HL-60 (cell line): ENCODE measurements at regions not wholly inside any gene's neighbourhood (a gene's known extent, or its start where the extent isn't known, plus 50 kb on each side); places are given as distances from the start of the nearest gene placed in this dataset.

Source experiments
- DNase-seq, 2 experiments: peaks; one replicate each; pipeline ENCODE4 v3.0.0-alpha.2; 2010 to 2020; ENCODE audit warnings: low read depth in 1 of 2, low spot score in 1 of 2
- H3K27ac ChIP-seq: fragments of 250-450 bp; sonication (Bioruptor Pico); replicated peaks from 2 replicates; pipeline ENCODE4 v1.5.1; 2020; ENCODE audit warnings: mild to moderate bottlenecking, moderate library complexity
- H3K27me3 ChIP-seq: fragments of 250-450 bp; sonication (Bioruptor Pico); 2 replicates; pipeline ENCODE4 v1.5.1; 2021; ENCODE audit warnings: mild to moderate bottlenecking, moderate library complexity; ENCODE audit not compliant: insufficient read depth, poor library complexity, severe bottlenecking
- H3K4me3 ChIP-seq: replicated peaks from 2 replicates; pipeline ENCODE4 v1.5.1; 2011; ENCODE audit warnings: mild to moderate bottlenecking, control low read depth, low read length; ENCODE audit not compliant: insufficient read depth
- CTCF ChIP-seq: IDR thresholded peaks from one replicate; pipeline ENCODE4 v1.5.1; 2011; ENCODE audit warnings: low read length, control low read depth, inconsistent platforms; ENCODE audit not compliant: insufficient read depth
- GABPA ChIP-seq: IDR thresholded peaks from 2 replicates; pipeline ENCODE4 v1.6.1; 2012; ENCODE audit warnings: low read depth
- POLR2AphosphoS5 ChIP-seq: IDR thresholded peaks from 2 replicates; pipeline ENCODE4 v1.6.1; 2012; ENCODE audit warnings: low read depth
- SPI1 ChIP-seq: IDR thresholded peaks from 2 replicates; pipeline ENCODE4 v1.6.1; 2012; ENCODE audit warnings: low read depth, mild to moderate bottlenecking, borderline replicate concordance
- TF ChIP-seq, protein P1 (sequence below): IDR thresholded peaks from 2 replicates; pipeline ENCODE4 v1.6.1; 2012; ENCODE audit warnings: low read depth; ENCODE audit not compliant: insufficient replicate concordance

DNA sequence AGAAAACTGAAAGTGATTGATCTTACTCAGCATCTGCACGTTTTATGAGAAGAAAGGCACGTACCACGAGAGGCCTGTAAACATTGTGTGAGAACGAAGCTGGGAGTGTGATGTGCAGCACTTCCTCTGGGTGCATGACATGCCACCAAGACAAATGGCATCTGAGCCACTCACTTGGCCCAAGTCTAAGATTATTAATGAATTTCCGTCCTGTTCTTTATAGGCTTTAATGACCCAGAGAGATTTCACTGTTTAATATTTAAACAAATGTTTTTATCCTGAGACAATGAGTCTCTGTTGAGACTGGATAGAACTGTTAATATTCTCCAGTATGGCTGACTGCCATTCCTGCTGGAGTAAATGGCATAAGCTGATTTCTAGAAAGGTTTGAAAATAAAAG, 172.6 kb upstream of the PHACTR1 start:
- no peak overlapping the region for H3K27ac ChIP-seq
- H3K27me3 ChIP-seq: no peaks in the 10 kb centered on the region
- H3K4me3 ChIP-seq: no peak overlapping the region
- no peak for DNase-seq
- TF ChIP-seq SPI1 (no peak), CTCF (no peak), GABPA (no peak), POLR2AphosphoS5 (no peak)
- TF ChIP-seq, protein P1, sequence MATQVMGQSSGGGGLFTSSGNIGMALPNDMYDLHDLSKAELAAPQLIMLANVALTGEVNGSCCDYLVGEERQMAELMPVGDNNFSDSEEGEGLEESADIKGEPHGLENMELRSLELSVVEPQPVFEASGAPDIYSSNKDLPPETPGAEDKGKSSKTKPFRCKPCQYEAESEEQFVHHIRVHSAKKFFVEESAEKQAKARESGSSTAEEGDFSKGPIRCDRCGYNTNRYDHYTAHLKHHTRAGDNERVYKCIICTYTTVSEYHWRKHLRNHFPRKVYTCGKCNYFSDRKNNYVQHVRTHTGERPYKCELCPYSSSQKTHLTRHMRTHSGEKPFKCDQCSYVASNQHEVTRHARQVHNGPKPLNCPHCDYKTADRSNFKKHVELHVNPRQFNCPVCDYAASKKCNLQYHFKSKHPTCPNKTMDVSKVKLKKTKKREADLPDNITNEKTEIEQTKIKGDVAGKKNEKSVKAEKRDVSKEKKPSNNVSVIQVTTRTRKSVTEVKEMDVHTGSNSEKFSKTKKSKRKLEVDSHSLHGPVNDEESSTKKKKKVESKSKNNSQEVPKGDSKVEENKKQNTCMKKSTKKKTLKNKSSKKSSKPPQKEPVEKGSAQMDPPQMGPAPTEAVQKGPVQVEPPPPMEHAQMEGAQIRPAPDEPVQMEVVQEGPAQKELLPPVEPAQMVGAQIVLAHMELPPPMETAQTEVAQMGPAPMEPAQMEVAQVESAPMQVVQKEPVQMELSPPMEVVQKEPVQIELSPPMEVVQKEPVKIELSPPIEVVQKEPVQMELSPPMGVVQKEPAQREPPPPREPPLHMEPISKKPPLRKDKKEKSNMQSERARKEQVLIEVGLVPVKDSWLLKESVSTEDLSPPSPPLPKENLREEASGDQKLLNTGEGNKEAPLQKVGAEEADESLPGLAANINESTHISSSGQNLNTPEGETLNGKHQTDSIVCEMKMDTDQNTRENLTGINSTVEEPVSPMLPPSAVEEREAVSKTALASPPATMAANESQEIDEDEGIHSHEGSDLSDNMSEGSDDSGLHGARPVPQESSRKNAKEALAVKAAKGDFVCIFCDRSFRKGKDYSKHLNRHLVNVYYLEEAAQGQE: no peak

DNA sequence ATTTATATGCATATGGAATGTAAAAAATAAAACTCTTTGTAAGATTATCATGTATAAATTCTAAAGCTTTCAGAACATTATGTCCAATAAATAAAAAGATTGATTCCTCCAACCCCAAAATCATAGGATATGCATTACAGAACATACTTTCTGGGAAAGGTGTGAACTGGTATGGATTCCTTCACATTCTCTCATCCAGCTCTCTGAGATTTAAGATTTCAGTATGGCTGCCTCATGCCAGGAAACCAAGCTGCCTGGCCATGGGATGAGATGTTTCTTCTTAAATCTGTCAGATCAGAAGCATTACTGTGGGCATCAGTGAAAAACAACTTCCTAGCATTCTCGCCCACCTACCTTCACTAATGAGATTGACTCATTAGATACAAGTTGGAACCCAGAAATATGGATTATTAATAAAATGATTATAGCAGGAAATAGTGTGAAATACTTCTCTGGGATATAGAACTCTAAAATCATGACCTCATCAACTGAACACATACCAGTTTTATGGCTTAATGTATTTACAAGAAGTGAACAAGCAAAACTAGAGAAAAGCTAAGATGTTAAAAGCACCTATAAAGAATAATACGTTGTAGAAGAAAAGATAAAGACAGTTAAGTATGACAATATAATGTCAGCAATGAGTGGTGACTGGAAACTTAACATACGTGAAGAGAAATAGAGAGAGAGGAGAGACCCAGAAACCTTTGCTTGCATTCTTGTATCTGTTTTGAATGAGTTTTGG, 171.6 kb upstream of the PHACTR1 start:
- no peak overlapping the region for H3K27ac ChIP-seq

GRCh38 chr6:12545619-12546409, 170.8 kb upstream of the PHACTR1 start:
- H3K27me3 ChIP-seq: no peaks in the 10 kb centered on the region
- TF ChIP-seq CTCF (no peak), POLR2AphosphoS5 (no peak), SPI1 (no peak), GABPA (no peak)
- TF ChIP-seq, protein P1: no peak
- no peak for DNase-seq
- no peak overlapping the region for H3K27ac ChIP-seq
- H3K4me3 ChIP-seq: no peak overlapping the region

More for the DNA sequence above, 171.6 kb upstream of the PHACTR1 start:
- TF ChIP-seq, protein P1: no peak
- no peak for TF ChIP-seq POLR2AphosphoS5
- no peak for TF ChIP-seq CTCF
- TF ChIP-seq SPI1: no peak
- no peak for TF ChIP-seq GABPA
- Histone ChIP-seq H3K27me3 (no peaks in the 10 kb centered on the region), H3K4me3 (no peak overlapping the region)
- DNase-seq: no peak
